Thyroid gland (tissue), 4 donors: ENCODE measurements at regions not wholly inside any gene's neighbourhood (a gene's known extent, or its start where the extent isn't known, plus 50 kb on each side); places are given as distances from the start of the nearest gene placed in this dataset.

ENCODE experiments used
- DNase-seq, 2 donors: peaks; one replicate each; pipeline ENCODE4 v3.0.0-alpha.2; 2019
- H3K27ac ChIP-seq, 3 donors: fragments of 200-600 bp; sonication (generic); 1 replicate in 2 of 3; 2 replicates in 1 of 3; pipeline ENCODE4 v1.5.1; 2016 to 2019; ENCODE audit warnings: mild to moderate bottlenecking in 1 of 3, moderate library complexity in 1 of 3
- H3K27me3 ChIP-seq: fragments of 200-600 bp; sonication (generic); one replicate; pipeline ENCODE4 v1.5.1; 2019
- H3K36me3 ChIP-seq, 2 donors: fragments of 200-600 bp; sonication (generic); one replicate each; pipeline ENCODE4 v1.5.1; 2016 to 2019
- H3K4me1 ChIP-seq, 2 donors: fragments of 200-600 bp; sonication (generic); one replicate each; pipeline ENCODE4 v1.5.1; 2017 to 2019
- H3K4me3 ChIP-seq, 3 donors: fragments of 200-600 bp; sonication (generic); replicated peaks in 1 of 3; 1 replicate in 2 of 3; 2 replicates in 1 of 3; pipeline ENCODE4 v1.5.1; 2016; ENCODE audit warnings: mild to moderate bottlenecking in 1 of 3
- H3K9me3 ChIP-seq: fragments of 200-600 bp; sonication (generic); one replicate; pipeline ENCODE4 v1.5.1; 2017
- POLR2A ChIP-seq, 2 donors: fragments of 450-650 bp; IDR thresholded peaks; one replicate each; pipeline ENCODE4 v1.6.1; 2017; ENCODE audit warnings: antibody characterized with exemption in 2 of 2, mild to moderate bottlenecking in 2 of 2, moderate library complexity in 1 of 2
- WGBS, 2 donors: methylation state at CpG; one replicate each; pipeline ENCODE4 v1.1.5; 2017; 5-methylcytosine and 5-hydroxymethylcytosine counted together
- intact Hi-C: fragments of 100-400 bp; cut with DNase I; formaldehyde crosslinking; loops from one replicate; pipeline ENCODE4 v1.15.1; 2023
- TF ChIP-seq, protein P1 (sequence below), 6 experiments: fragments of 200-600 bp in 3 of 6; fragments of 450-650 bp in 3 of 6; sonication (generic) in 3 of 6; IDR thresholded peaks; one replicate each; pipeline ENCODE4 v1.5.1; 2016 to 2019; ENCODE audit warnings: antibody characterized with exemption in 6 of 6, mild to moderate bottlenecking in 2 of 6, inconsistent platforms in 1 of 6, moderate library complexity in 1 of 6

- H3K27ac ChIP-seq, result no peak overlapping the region
- TF ChIP-seq POLR2A (IDR thresholded peaks at IDR 0.05), result no peak
- TF ChIP-seq, protein P1, sequence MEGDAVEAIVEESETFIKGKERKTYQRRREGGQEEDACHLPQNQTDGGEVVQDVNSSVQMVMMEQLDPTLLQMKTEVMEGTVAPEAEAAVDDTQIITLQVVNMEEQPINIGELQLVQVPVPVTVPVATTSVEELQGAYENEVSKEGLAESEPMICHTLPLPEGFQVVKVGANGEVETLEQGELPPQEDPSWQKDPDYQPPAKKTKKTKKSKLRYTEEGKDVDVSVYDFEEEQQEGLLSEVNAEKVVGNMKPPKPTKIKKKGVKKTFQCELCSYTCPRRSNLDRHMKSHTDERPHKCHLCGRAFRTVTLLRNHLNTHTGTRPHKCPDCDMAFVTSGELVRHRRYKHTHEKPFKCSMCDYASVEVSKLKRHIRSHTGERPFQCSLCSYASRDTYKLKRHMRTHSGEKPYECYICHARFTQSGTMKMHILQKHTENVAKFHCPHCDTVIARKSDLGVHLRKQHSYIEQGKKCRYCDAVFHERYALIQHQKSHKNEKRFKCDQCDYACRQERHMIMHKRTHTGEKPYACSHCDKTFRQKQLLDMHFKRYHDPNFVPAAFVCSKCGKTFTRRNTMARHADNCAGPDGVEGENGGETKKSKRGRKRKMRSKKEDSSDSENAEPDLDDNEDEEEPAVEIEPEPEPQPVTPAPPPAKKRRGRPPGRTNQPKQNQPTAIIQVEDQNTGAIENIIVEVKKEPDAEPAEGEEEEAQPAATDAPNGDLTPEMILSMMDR (IDR thresholded peaks at IDR 0.05), result no peak
- no peaks in the 10 kb centered on the region for H3K9me3 ChIP-seq
- no peak overlapping the region for H3K4me3 ChIP-seq
- H3K36me3 ChIP-seq, result no peaks in the 10 kb centered on the region
- WGBS, 2 donors, result 72 to 84% methylated on average over 2 of the region's 2 CpGs
- intact Hi-C loops, result no loop called here
- DNase-seq, result no peak
- H3K4me1 ChIP-seq, result no peaks in the 10 kb centered on the region
- no peaks in the 10 kb centered on the region for H3K27me3 ChIP-seq
These were observed 1688.4 kb upstream of the CDH9 start for GRCh38 chr5:28726815-28727214.

GRCh38 chr5:28725001-28725400, 1686.6 kb upstream of the CDH9 start:
- 89 to 93% methylated on average over 3 of the region's 3 CpGs for WGBS, 2 donors
- TF ChIP-seq, protein P1 (IDR thresholded peaks at IDR 0.05), result no peak
- no peak for TF ChIP-seq POLR2A (IDR thresholded peaks at IDR 0.05)
- Histone ChIP-seq H3K4me3 (no peak overlapping the region), H3K9me3 (no peaks in the 10 kb centered on the region), H3K27ac (no peak overlapping the region), H3K36me3 (no peaks in the 10 kb centered on the region), H3K27me3 (no peaks in the 10 kb centered on the region), H3K4me1 (no peaks in the 10 kb centered on the region)
- intact Hi-C loops, result no loop called here
- DNase-seq, result no peak

GRCh38 chr5:28714907-28715698, 1676.7 kb upstream of the CDH9 start:
- WGBS, 2 donors, result 54 to 57% methylated on average over 4 of the region's 4 CpGs
- Histone ChIP-seq H3K4me3 (no peak overlapping the region), H3K27ac (no peak overlapping the region), H3K36me3 (no peaks in the 10 kb centered on the region), H3K4me1 (no peaks in the 10 kb centered on the region), H3K27me3 (no peaks in the 10 kb centered on the region), H3K9me3 (no peaks in the 10 kb centered on the region)
- no peak for DNase-seq
- no peak for TF ChIP-seq POLR2A (IDR thresholded peaks at IDR 0.05)
- TF ChIP-seq, protein P1 (IDR thresholded peaks at IDR 0.05), result no peak
- intact Hi-C loops, result no loop called here

DNA sequence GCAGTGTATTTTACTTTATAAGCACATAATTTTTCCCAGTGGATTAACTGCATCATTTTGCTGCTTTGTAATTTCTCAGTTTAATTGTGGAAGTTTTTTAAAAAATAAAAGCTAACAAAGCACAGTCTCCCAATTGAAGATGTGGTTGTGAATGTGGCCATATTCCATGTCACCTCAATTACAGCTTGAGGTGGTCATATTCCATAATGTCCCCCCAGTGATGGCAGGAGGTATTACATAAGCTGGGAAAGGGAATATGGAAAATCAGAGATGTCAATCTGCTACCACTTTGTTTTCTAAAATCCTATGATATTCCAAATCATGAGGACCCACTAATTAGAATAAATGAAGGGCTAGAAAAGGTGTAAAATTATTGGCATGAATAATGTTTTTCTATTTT, 1672.0 kb upstream of the CDH9 start:
- intact Hi-C loops, result no loop called here
- H3K4me1 ChIP-seq, result no peaks in the 10 kb centered on the region
- no peaks in the 10 kb centered on the region for H3K27me3 ChIP-seq
- no peak overlapping the region for H3K4me3 ChIP-seq
- H3K9me3 ChIP-seq, result no peaks in the 10 kb centered on the region
- TF ChIP-seq POLR2A (IDR thresholded peaks at IDR 0.05), result no peak
- TF ChIP-seq, protein P1 (IDR thresholded peaks at IDR 0.05), result no peak
- H3K27ac ChIP-seq, result no peak overlapping the region
- no peak for DNase-seq
- no peaks in the 10 kb centered on the region for H3K36me3 ChIP-seq

DNA sequence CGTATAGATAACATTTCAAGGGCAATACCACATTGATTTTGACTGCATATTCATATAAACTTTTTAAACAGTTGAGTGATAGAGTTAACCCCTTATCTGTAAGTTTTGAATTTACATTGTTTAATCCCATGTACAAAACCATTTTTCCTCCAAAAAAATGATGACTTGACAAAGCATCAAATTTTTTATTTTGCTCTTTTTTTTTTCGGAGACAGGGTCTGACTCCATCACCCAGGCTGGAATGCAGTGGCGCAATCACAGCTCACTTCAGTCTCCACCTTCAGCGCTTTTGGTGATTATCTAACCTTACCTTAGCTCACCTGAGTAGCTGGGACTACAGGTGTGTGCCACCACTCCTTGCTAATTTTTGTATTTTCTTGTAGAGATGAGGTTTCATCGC, 1670.1 kb upstream of the CDH9 start:
- WGBS, 2 donors, result 93 to 94% methylated on average over 5 of the region's 5 CpGs
- Histone ChIP-seq H3K9me3 (no peaks in the 10 kb centered on the region), H3K4me3 (no peak overlapping the region), H3K27me3 (no peaks in the 10 kb centered on the region), H3K27ac (no peak overlapping the region), H3K4me1 (no peaks in the 10 kb centered on the region), H3K36me3 (no peaks in the 10 kb centered on the region)
- DNase-seq, result no peak
- TF ChIP-seq POLR2A (IDR thresholded peaks at IDR 0.05), result no peak
- intact Hi-C loops, result no loop called here
